OCI-LY1 (cell line): ENCODE measurements at regions not wholly inside any gene's neighbourhood (a gene's known extent, or its start where the extent isn't known, plus 50 kb on each side); places are given as distances from the start of the nearest gene placed in this dataset.

Experiments used
- EZH2 ChIP-seq: fragments of 200-600 bp; sonication (generic), shearing (Covaris generic); IDR thresholded peaks from 2 replicates; pipeline ENCODE4 v1.8.0; 2017; ENCODE audit warnings: borderline replicate concordance, mixed run types, mild to moderate bottlenecking, antibody characterized with exemption, low read length, moderate library complexity, mixed read lengths
- TF ChIP-seq, protein P1 (sequence below): fragments of 200-600 bp; sonication (generic), shearing (Covaris generic); IDR thresholded peaks from 2 replicates; pipeline ENCODE4 v1.5.1; 2017; ENCODE audit warnings: mild to moderate bottlenecking, antibody characterized with exemption, low read length, moderate library complexity, mixed read lengths

DNA sequence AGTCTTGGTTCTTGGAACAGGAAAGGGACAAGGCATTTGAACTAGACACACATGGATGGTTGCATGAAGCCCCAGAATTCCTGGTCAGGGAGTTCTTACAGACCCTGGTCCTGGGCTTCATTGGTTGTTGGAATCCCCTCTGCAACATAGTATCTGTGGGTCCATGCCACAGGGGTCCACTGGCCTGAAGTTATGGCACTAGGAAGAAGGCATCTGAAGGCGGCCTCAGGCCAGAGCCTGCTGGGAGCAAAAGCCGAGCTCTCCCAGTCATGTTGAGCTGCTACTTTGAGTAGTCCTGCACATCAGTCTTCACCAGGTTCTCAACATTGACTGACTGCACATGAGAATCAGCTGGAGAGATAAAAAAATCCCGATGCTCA, 71.1 kb upstream of the PITX1 start:
- TF ChIP-seq, protein P1, sequence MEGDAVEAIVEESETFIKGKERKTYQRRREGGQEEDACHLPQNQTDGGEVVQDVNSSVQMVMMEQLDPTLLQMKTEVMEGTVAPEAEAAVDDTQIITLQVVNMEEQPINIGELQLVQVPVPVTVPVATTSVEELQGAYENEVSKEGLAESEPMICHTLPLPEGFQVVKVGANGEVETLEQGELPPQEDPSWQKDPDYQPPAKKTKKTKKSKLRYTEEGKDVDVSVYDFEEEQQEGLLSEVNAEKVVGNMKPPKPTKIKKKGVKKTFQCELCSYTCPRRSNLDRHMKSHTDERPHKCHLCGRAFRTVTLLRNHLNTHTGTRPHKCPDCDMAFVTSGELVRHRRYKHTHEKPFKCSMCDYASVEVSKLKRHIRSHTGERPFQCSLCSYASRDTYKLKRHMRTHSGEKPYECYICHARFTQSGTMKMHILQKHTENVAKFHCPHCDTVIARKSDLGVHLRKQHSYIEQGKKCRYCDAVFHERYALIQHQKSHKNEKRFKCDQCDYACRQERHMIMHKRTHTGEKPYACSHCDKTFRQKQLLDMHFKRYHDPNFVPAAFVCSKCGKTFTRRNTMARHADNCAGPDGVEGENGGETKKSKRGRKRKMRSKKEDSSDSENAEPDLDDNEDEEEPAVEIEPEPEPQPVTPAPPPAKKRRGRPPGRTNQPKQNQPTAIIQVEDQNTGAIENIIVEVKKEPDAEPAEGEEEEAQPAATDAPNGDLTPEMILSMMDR: no peak
- TF ChIP-seq EZH2: no peak
